Activated CD8-positive, alpha-beta memory T cell treated with anti-CD3 and anti-CD28 coated beads for 48 hours (primary cell): ENCODE measurements at regions not wholly inside any gene's neighbourhood (a gene's known extent, or its start where the extent isn't known, plus 50 kb on each side); places are given as distances from the start of the nearest gene placed in this dataset.

Experiments
- DNase-seq, 3 experiments: peaks; one replicate each; pipeline ENCODE4 v3.0.0-alpha.2; 2020; ENCODE audit warnings: low read depth in 2 of 3, low spot score in 2 of 3

DNA sequence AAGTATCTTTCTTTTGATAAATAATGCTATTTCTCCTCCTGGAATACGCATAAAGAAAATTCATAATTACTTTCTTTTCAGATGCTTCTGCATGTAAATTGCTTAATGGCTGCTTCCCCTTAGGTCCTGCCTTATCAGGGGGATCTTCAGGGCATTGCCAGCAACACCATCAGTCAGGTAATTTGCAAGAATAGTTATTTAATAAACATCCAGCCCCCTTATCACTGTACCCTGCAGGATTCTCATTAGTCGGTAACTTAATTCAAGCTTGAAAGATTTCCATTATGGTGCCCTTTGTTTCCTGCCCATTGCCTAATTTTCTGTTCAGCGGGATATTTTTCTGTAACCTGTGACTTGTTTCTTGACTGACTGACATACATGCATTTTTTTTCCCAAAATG, 414.5 kb downstream of the MFSD1 start:
- DNase-seq: no peak

DNA sequence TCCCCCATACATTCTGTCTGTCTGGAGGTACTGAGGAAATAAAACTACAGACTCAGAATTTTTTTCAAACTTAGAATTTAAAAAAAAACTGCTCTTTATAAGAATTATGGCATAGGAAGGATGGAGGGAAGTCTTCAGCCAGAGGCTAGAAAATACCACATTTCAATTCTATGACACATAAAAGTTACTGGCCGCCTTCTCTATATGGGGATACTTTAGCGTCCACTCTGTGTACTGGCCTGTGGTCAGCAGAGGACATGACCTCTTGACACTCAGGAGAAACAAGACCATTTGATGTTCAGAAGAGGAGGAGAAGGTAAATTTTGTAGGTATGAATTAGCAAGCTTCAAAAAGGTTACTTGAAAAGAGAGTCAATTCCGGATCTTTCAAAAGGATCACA, 417.4 kb downstream of the MFSD1 start:
- DNase-seq: no peak

- DNase-seq: no peak
Observed at GRCh38 chr3:159221335-159221734, 419.5 kb downstream of the MFSD1 start.

- DNase-seq: no peak
Observed at GRCh38 chr3:159229116-159229680, 427.3 kb downstream of the MFSD1 start.

DNA sequence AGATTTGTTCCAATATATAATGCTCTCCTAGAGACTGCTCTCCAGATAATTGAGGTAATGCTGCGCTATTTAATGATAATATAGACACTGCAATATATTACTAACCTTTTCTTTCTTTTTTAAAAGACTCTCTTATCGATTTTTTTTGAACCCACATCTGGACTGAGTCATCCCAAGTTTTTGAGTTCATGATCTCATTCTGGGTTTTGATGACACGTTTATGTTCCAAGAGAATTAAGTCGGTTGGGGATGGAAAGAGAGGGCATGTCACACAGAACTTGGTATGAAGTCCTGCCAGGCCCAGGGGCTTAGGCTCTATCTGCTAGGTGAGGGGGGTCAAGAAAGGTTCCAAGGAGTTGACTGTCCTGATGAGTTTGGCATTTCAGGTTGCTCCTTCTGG, 431.1 kb downstream of the MFSD1 start:
- no peak for DNase-seq

GRCh38 chr3:159233734-159234133, 431.9 kb downstream of the MFSD1 start:
- DNase-seq: no peak

DNA sequence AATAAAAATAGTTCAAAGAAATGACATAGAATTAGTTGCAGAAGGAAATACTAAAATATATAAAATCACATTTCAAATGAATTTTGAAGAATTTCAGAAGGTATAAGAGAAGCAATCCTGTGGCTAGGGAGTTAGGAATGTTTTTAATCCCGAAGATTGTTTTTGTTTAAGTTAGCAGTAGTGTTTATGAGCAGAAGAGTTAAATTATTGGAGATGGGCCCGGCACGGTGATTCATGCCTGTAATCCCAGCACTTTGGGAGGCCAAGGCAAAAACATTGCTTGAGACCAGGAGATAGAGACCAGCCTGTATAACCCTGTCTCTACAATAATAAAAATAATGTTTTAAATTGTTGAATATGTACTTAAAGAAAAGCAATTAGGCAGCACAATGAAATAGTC, 432.5 kb downstream of the MFSD1 start:
- DNase-seq: no peak

- no peak for DNase-seq
Observed at GRCh38 chr3:159236321-159236720, 434.5 kb downstream of the MFSD1 start.

DNA sequence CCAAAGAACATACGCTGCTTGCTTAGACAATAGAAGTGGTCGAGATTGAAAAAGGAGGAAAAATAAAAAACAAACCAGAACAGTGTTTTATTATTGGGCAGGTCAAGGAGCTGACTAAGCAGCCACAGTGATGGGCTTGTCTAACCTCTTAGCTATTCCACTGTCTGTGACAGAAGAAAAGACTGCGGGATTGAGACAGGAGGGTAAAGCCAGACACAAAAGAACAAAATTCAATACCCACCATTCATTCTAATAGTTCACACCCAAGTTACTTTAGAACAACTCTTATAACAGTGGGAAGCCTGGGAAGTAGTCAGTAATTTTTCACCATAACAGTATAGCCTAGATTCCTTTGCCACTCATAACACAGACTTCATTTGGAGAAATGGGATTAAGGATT, 435.4 kb downstream of the MFSD1 start:
- no peak for DNase-seq

DNA sequence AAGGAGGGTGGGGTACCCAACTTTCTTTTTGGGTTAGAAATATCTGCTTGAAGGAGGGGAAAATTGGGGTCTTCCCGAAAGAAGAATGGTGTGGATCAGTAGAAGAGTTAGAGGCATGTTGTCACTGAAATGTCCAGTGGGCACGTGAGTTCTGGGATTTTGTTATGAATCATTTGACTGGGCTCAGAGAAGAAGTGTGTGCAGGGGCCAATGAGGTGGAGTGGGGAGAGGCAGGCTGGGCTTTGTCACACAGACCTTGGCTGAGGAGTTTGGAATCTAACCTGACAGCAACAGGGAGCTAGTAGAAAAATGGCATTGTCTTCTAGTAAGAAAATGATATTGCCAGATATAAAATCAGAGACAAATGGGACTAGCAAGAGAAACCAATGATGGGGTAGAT, 436.8 kb downstream of the MFSD1 start:
- no peak for DNase-seq

DNA sequence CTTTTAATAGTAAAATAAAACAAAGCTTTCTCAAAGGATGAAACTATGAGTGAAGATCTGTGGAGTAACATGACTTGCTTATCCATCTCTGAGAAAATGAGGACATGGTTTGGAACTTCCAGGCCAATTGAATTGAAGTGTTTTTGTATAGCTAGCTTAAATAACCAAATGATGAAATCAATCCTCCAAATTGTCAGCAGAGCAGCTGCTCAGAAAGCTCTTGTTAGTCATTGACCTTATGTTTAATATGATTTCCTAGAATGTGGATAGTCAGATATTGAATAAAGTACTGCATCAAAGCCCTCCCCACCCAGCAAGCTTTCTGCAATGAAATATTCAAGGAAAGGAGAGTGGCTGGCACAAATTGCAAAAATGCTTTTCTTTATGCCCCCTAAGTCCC, 437.2 kb downstream of the MFSD1 start:
- no peak for DNase-seq

- no peak for DNase-seq
Observed at GRCh38 chr3:159244933-159245332, 443.1 kb downstream of the MFSD1 start.

DNA sequence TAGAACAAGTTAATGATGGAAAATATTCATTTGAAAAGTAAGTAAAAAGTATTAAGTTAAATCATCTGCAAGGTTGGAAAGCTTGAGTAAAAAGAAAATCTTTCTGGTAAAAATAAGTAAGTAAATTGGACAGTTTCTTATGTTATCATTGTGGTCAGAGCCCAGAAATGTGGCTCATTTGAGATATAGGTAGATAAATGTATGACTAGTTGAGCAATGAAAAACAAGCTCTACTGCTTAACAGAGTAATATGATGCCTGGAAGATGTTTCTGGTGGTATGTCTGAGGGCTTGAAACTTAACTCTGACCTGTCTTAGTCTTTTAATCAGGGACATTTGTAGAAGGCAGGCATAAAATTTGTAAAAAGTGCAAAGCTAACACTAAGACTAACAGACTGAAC, 444.0 kb downstream of the MFSD1 start:
- DNase-seq: no peak

DNA sequence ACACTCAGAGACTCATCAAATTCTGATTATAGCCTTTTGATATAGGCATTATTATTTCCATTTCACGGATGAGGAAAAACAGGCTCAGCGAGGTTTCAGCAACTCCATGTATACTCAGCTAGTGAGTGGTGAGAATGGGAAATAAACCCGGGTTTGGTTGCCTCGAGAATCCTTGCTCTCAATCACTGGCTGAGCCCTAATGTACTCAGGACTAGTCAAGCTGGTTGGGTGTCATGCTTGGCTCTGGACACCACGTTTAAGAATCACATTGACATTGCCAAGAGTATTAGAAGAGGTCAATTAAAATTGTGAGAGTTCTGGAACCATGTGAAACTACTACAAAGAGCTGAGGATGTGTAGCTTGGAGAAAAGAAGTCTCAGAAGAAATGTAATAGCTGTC, 444.5 kb downstream of the MFSD1 start:
- no peak for DNase-seq

GRCh38 chr3:159249472-159250174, 447.8 kb downstream of the MFSD1 start:
- no peak for DNase-seq

GRCh38 chr3:159250961-159251360, 449.1 kb downstream of the MFSD1 start:
- DNase-seq: no peak

- DNase-seq: no peak
Observed at GRCh38 chr3:159252274-159252673, 450.4 kb downstream of the MFSD1 start.

DNA sequence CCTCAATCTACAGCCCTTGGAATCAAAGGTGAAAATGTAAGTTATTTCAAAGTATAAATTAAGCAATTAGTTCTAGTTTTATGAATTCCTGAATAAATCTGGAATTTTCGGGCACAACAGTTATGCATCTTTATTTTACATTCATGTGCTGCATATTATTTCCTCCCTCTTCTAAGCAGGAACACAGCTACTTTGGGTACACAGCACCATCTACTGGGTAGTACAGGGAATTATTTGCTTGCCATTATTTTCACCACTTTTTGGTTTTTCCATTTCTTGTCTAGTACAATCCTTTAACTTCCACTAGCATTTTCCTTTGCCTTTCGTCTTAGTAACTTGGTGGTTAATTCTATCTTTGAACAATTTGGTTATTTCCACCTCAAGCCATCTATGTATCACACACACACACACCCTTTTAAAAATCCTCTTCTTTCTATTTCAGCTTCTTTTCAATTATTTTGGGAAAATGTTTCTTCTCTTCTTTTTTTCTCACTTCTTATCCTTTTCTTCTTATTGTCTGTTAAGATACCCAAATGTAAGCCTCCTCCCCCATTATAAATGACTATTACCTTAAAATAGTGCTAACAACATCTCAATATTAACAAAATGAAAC, 451.0 kb downstream of the MFSD1 start:
- no peak for DNase-seq

- DNase-seq: no peak
Observed at GRCh38 chr3:159253860-159254259, 452.0 kb downstream of the MFSD1 start.

DNA sequence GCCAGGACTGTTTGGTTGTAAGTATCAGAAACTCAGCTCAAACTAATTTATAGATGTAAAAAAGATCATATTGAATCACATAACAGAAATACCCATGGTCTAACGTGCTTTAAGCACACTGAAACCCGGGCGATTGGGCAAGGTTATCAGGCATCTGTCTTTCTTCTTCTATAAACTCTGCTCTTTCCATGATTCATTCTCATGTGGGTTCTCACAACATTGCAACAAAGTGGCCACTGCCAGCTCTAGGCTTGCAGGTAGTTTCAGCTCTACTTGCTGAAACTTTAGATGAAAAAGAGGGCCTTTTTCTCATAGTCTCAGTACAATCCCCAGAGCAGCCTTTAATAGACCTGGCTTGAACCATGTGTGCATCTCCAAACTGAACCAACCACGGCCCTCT, 456.1 kb downstream of the MFSD1 start:
- no peak for DNase-seq

GRCh38 chr3:159258934-159259333, 457.1 kb downstream of the MFSD1 start:
- DNase-seq: no peak

DNA sequence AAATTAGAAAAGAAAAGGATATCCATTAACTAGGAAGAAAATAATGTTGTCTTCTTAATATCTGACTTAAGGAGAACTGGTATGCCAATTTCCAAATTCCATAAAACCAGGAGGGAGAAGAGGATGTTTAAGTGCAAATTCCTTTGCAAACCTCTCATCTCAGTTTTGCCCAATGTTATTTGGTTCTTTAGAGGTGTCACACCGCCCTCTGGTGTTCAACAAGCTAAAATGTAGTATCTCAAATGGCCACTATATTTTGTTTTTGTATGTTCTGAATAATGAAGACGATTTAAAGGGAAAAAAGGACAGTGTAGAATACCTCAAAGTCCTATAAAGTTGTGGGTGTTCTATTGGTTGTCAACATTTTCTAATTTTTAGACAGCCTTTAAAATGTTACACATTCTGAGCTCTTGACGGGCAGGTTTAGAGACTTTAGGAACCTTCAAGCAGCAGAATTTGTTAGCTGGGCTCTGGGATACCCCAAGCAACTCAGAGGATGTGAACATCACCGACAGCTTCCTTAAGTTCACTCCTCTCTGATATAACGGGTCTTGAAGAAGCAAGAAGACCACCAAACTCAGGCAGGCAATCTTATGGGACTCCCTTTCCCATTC, 458.3 kb downstream of the MFSD1 start:
- no peak for DNase-seq
